Memory B cell (primary cell): ENCODE measurements at regions not wholly inside any gene's neighbourhood (a gene's known extent, or its start where the extent isn't known, plus 50 kb on each side); places are given as distances from the start of the nearest gene placed in this dataset.
"Not testable (repeated sequence)": the region's sequence is repeated elsewhere in the genome, so short reads cannot be mapped to it uniquely, and the experiment has no call there.

Source experiments
- ATAC-seq: fragments of 150-1000 bp; cut with Tn5 transposase; 2 replicates; pipeline ENCODE4 v1.10.0; 2021; ENCODE audit warnings: low read depth, mild to moderate bottlenecking, moderate library complexity
- DNase-seq, 2 donors: peaks; one replicate each; pipeline ENCODE4 v3.0.0; 2022; ENCODE audit warnings: low spot score in 2 of 2
- H3K27ac Mint-ChIP-seq: one replicate; pipeline ENCODE4 v1.8.0; 2022; ENCODE audit warnings: mild to moderate bottlenecking, moderate library complexity, mixed read lengths
- H3K27me3 Mint-ChIP-seq: one replicate; pipeline ENCODE4 v1.8.0; 2022; ENCODE audit warnings: mixed read lengths
- H3K36me3 Mint-ChIP-seq: one replicate; pipeline ENCODE4 v1.8.0; 2022; ENCODE audit warnings: mild to moderate bottlenecking, mixed read lengths
- H3K4me1 Mint-ChIP-seq: one replicate; pipeline ENCODE4 v1.8.0; 2022; ENCODE audit warnings: mixed read lengths
- H3K4me3 Mint-ChIP-seq: one replicate; pipeline ENCODE4 v1.8.0; 2022; ENCODE audit warnings: mild to moderate bottlenecking, moderate library complexity, mixed read lengths
- H3K9me3 Mint-ChIP-seq: one replicate; pipeline ENCODE4 v1.8.0; 2022; ENCODE audit warnings: mixed read lengths

GRCh38 chr9:95803197-95803596, 72.3 kb upstream of the ERCC6L2 start:
- Mint-ChIP-seq H3K27ac (no peak overlapping the region), H3K36me3 (no peaks in the 10 kb centered on the region), H3K9me3 (peaks cover 3% of the 10 kb centered on the region), H3K4me3 (no peak overlapping the region), H3K4me1 (peaks cover 3% of the 10 kb centered on the region), H3K27me3 (peaks cover 5% of the 10 kb centered on the region)
- ATAC-seq = no peak
- no peak for DNase-seq

GRCh38 chr9:95801797-95802196, 73.7 kb upstream of the ERCC6L2 start:
- peaks cover 4% of the 10 kb centered on the region for H3K27me3 Mint-ChIP-seq
- H3K4me3 Mint-ChIP-seq = no peak overlapping the region
- DNase-seq (no peak), ATAC-seq (no peak)
- peaks cover 3% of the 10 kb centered on the region for H3K9me3 Mint-ChIP-seq
- no peaks in the 10 kb centered on the region for H3K4me1 Mint-ChIP-seq
- no peak overlapping the region for H3K27ac Mint-ChIP-seq
- no peaks in the 10 kb centered on the region for H3K36me3 Mint-ChIP-seq

DNA sequence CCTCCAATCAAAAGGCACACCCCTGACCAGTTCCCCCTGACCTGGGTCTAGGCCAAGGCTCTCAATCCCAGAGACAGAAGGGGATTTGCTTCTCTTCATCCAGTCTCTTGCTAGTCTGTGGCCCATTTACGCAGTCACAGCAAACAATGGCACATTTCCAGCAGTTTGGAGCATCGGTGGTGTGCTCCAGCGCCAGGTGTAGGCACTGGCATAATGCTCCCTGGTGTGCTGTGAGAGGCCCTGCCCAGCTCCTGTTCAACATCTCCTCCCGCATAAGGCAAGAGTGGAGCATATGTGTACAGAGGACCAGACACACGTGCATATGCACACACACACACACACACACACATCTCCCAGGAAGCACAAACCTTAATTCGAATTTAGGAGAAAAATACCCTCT, 79.5 kb upstream of the ERCC6L2 start:
- Mint-ChIP-seq H3K4me1 (no peaks in the 10 kb centered on the region), H3K4me3 (no peak overlapping the region), H3K36me3 (no peaks in the 10 kb centered on the region), H3K9me3 (peaks cover 3% of the 10 kb centered on the region), H3K27ac (no peak overlapping the region), H3K27me3 (peaks cover 10% of the 10 kb centered on the region)
- ATAC-seq = no peak
- no peak for DNase-seq

DNA sequence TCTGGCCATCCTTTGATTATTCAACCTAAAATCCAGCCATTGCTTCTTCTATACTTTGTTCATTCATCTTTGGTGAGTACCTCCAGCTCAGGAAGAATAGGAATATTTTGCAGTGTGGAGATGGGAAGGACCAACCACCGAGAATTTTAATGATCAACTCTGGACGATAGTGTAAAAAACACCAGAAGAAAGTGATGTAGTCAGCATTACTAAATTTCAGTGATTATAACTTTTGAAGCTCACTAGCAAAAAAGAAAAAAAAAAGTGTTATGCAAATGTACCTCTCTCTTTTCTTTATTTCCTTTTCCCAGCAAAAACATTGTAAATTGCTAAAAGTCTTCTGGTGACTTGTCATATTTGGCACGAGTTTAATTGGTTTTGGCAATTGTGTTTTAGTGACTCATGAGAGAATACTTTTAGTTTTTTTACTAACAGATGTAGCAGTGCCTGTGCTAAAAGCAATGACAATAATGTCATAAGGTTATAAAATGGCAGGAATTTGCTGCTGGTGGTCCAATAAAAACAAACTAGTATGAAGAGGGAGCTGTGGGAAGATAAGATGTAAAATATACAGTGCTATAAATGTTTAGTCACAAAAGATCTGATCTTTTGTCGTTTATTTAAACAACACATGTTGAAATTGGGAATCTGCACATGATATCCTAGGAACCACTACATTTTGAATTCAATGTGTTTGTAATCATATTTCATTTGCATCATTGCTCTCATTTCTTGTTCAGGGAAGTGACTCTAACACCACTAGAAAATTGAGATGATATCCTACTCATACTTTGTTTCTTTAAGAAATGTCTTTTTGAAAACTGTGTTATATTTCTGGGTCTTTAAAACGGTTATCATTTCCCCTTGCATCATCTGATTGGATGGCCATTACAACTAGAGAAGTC, 81.3 kb upstream of the ERCC6L2 start:
- Mint-ChIP-seq H3K27ac (no peak overlapping the region), H3K36me3 (no peaks in the 10 kb centered on the region), H3K4me1 (no peaks in the 10 kb centered on the region), H3K4me3 (no peak overlapping the region), H3K27me3 (peaks cover 10% of the 10 kb centered on the region), H3K9me3 (no peaks in the 10 kb centered on the region)
- ATAC-seq (no peak), DNase-seq (no peak)

- no peaks in the 10 kb centered on the region for H3K4me1 Mint-ChIP-seq
- H3K4me3 Mint-ChIP-seq = no peak overlapping the region
- no peak for DNase-seq
- peaks cover 10% of the 10 kb centered on the region for H3K27me3 Mint-ChIP-seq
- no peaks in the 10 kb centered on the region for H3K36me3 Mint-ChIP-seq
- ATAC-seq = no peak
- H3K9me3 Mint-ChIP-seq = no peaks in the 10 kb centered on the region
- no peak overlapping the region for H3K27ac Mint-ChIP-seq
Observed at GRCh38 chr9:95791695-95792094, 83.8 kb upstream of the ERCC6L2 start.

- Mint-ChIP-seq H3K4me1 (no peaks in the 10 kb centered on the region), H3K27me3 (peaks cover 10% of the 10 kb centered on the region), H3K4me3 (no peak overlapping the region), H3K27ac (no peak overlapping the region), H3K36me3 (no peaks in the 10 kb centered on the region), H3K9me3 (no peaks in the 10 kb centered on the region)
- ATAC-seq (no peak), DNase-seq (no peak)
Observed at GRCh38 chr9:95791286-95791685, 84.2 kb upstream of the ERCC6L2 start.

- ATAC-seq (no peak), DNase-seq (no peak)
- H3K27ac Mint-ChIP-seq = no peak overlapping the region
- H3K4me1 Mint-ChIP-seq = no peaks in the 10 kb centered on the region
- no peaks in the 10 kb centered on the region for H3K36me3 Mint-ChIP-seq
- peaks cover 2% of the 10 kb centered on the region for H3K27me3 Mint-ChIP-seq
- no peak overlapping the region for H3K4me3 Mint-ChIP-seq
- no peaks in the 10 kb centered on the region for H3K9me3 Mint-ChIP-seq
Observed at GRCh38 chr9:95788521-95788991, 86.9 kb upstream of the ERCC6L2 start.

DNA sequence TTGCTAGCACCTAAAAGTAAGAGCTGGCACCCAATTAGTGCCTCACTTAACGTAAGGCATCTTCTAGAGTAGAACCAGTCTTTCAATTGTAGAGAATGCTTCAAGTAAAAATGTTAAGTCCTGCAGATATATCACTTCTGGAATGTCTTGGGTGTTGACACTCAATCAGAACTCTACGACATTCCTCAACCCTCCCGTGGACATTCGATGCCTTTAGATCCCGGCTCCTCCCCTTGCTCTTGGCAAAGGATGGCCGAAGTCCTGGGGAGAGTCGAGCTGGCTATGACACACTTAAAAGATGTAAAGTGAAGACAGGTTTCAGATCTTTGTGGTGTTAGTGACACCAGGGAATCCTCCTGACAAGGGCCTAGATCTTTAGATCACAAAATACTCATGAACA, 87.5 kb upstream of the ERCC6L2 start:
- DNase-seq = no peak
- H3K27me3 Mint-ChIP-seq = peaks cover under 1% of the 10 kb centered on the region
- H3K9me3 Mint-ChIP-seq = no peaks in the 10 kb centered on the region
- H3K4me1 Mint-ChIP-seq = no peaks in the 10 kb centered on the region
- no peaks in the 10 kb centered on the region for H3K36me3 Mint-ChIP-seq
- no peak overlapping the region for H3K4me3 Mint-ChIP-seq
- H3K27ac Mint-ChIP-seq = no peak overlapping the region
- no peak for ATAC-seq

- Mint-ChIP-seq H3K27me3 (peaks cover 6% of the 10 kb centered on the region), H3K36me3 (no peaks in the 10 kb centered on the region), H3K9me3 (no peaks in the 10 kb centered on the region), H3K27ac (no peak overlapping the region), H3K4me1 (no peaks in the 10 kb centered on the region), H3K4me3 (no peak overlapping the region)
- ATAC-seq (no peak), DNase-seq (no peak)
Observed at GRCh38 chr9:95785209-95785608, 90.3 kb upstream of the ERCC6L2 start.

DNA sequence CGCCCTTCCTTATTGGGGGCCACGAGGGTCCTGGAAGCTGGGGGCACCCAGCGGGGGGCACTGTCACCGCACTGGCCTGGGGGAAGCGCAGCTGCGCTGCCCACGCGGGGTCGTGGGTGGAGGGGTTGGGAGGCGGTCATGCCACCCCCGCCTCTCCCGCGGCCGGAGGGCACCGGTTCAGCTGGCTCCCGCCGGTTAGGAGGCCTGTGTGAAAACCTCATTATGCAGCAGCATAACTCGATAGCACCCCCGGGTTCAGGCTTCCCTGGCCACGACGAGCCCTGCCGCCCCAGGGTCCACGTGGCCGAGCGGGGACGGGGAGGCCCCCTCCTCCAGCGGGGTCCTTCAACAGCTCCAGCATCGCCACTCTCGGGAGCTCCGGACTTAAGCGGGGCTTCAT, 91.2 kb upstream of the ERCC6L2 start:
- Mint-ChIP-seq H3K9me3 (no peaks in the 10 kb centered on the region), H3K4me3 (no peak overlapping the region), H3K4me1 (no peaks in the 10 kb centered on the region), H3K36me3 (no peaks in the 10 kb centered on the region), H3K27me3 (peaks cover 6% of the 10 kb centered on the region), H3K27ac (no peak overlapping the region)
- ATAC-seq (no peak), DNase-seq (no peak)

DNA sequence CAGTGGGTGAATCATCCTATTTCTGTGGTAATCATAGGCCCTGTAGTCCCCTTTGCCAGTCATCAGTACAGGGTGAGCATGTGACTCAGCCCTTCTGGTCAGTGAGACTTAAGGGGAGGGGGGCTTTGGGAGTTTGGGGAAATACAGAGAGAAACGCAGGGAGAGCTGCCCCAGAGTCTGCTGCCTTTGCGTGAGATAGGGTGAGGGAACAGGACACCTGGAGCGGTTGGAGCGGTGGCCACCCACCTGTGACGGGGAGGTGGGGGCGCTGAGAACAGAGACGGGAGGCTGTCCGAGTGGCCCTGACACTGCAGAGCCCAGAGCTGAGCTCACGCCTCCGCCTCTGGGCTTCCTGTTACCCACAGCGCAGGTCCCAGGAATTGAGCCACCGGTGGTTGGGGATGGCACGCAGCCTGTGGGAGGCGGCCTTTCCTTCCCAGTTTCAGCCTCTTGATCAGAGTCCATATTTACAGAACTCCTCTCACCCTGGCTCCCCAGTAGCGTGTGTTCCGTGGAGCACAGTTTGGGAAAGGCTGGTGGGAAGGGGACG, 92.0 kb upstream of the ERCC6L2 start:
- Mint-ChIP-seq H3K27ac (no peak overlapping the region), H3K36me3 (no peaks in the 10 kb centered on the region), H3K4me1 (no peaks in the 10 kb centered on the region), H3K4me3 (no peak overlapping the region), H3K27me3 (peaks cover 6% of the 10 kb centered on the region), H3K9me3 (no peaks in the 10 kb centered on the region)
- ATAC-seq (no peak), DNase-seq (no peak)

DNA sequence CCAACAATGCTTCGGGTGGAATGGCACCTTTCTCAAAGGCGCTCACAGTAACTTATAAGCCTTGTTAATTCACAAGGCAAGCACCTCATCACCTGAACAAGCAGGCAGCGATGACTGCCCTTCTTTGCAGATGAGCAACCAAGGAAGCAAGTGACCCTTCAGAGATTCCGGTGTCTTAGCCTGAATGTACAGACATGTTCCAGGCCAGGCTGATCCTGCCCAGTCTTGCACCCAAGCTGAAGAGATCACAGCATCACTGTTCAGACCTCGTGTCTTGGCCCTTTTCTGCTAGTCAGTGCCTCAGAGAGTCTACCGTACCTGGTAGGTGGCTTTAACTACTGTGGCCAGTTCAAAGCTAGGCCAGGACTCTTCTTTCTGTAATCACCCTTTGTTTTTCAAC, 94.7 kb upstream of the ERCC6L2 start:
- no peak for ATAC-seq
- no peaks in the 10 kb centered on the region for H3K4me1 Mint-ChIP-seq
- H3K9me3 Mint-ChIP-seq = no peaks in the 10 kb centered on the region
- DNase-seq = no peak
- H3K27me3 Mint-ChIP-seq = peaks cover 6% of the 10 kb centered on the region
- no peak overlapping the region for H3K27ac Mint-ChIP-seq
- no peak overlapping the region for H3K4me3 Mint-ChIP-seq
- no peaks in the 10 kb centered on the region for H3K36me3 Mint-ChIP-seq

GRCh38 chr9:95780121-95780520, 95.4 kb upstream of the ERCC6L2 start:
- Mint-ChIP-seq H3K9me3 (no peaks in the 10 kb centered on the region), H3K27me3 (peaks cover 10% of the 10 kb centered on the region), H3K4me1 (no peaks in the 10 kb centered on the region), H3K36me3 (no peaks in the 10 kb centered on the region), H3K4me3 (no peak overlapping the region), H3K27ac (no peak overlapping the region)
- ATAC-seq = no peak
- no peak for DNase-seq

GRCh38 chr9:95779597-95779996, 95.9 kb upstream of the ERCC6L2 start:
- H3K9me3 Mint-ChIP-seq, H3K4me1 Mint-ChIP-seq, H3K4me3 Mint-ChIP-seq, ATAC-seq, H3K27ac Mint-ChIP-seq, DNase-seq, H3K36me3 Mint-ChIP-seq: not testable (repeated sequence)
- peaks cover 10% of the 10 kb centered on the region for H3K27me3 Mint-ChIP-seq

DNA sequence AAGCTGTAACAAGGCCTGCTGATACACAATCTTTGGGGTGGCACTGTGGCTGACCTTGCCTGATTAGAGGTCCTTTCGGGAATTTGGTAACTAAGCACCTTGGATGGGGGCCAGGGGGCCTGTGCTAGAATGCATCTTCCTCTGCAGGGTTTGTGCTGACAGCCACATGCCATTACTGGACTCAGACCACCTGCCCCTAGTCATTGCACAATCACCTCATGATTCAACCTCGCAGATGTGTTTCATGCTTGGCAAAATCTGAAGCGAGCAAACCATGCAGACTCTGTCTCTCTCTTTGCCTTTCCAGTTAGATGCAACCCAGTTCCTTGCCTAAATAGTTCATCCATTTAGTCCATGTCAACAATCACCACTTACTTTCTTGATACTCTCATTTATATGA, 96.5 kb upstream of the ERCC6L2 start:
- no peak for ATAC-seq
- H3K4me1 Mint-ChIP-seq = no peaks in the 10 kb centered on the region
- no peak overlapping the region for H3K27ac Mint-ChIP-seq
- peaks cover 10% of the 10 kb centered on the region for H3K27me3 Mint-ChIP-seq
- H3K36me3 Mint-ChIP-seq = no peaks in the 10 kb centered on the region
- H3K9me3 Mint-ChIP-seq = no peaks in the 10 kb centered on the region
- H3K4me3 Mint-ChIP-seq = no peak overlapping the region
- no peak for DNase-seq
